ENCODE measurements at regions not wholly inside any gene's neighbourhood (a gene's known extent, or its start where the extent isn't known, plus 50 kb on each side); places are given as distances from the start of the nearest gene placed in this dataset.
"Not testable (repeated sequence)": the region's sequence is repeated elsewhere in the genome, so short reads cannot be mapped to it uniquely, and the experiment has no call there.

DNA sequence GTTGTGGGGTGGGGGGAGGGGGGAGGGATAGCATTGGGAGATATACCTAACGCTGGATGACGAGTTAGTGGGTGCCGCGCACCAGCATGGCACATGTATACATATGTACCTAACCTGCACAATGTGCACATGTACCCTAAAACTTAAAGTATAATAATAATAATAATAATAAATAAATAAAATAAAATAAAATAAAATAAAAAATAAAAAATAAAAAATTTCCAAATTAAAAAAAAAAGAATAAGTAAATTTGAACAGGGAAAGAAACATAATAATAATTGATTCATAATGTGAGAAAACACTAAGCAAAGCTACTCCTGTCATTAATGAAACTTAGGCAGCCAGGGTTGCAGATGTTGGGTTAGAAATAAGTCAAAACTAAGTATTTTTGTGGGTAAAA is 863.2 kb upstream of the CDH10 start:
- not testable (repeated sequence) for ATAC-seq

DNA sequence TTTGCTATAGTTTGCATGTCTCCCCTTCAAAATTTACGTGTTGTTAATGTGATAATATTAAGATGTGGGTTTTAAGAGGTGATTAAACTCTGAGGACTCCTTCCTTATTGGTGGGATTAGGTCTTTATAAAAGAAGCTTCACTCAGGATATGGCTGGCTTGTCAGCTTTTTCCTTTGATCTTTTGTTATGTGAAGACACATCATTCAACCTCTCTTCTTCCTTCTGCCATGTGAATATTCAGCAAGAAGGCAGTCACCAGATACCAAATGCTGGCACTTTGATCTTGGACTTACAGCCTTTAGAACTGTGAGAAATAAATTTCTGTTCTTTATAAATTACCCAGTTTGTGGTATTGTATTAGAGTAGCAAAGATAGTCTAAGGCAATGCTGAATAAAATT is 855.9 kb upstream of the CDH10 start:
- TF ChIP-seq OSR1 (CRISPR knock-in tag; IDR thresholded peaks at IDR 0.05) (no peak), ZNF565 (CRISPR knock-in tag; conservative IDR thresholded peaks at IDR 0.05; ENCODE audit: low read depth) (no peak), BACH2 (CRISPR knock-in tag; IDR thresholded peaks at IDR 0.05; ENCODE audit: borderline replicate concordance) (no peak), RARB (CRISPR knock-in tag; IDR thresholded peaks at IDR 0.05) (no peak), PPARA (CRISPR knock-in tag; IDR thresholded peaks at IDR 0.05; ENCODE audit: borderline replicate concordance) (no peak), ZNF8 (CRISPR knock-in tag; IDR thresholded peaks at IDR 0.05) (no peak), CSDC2 (CRISPR knock-in tag; IDR thresholded peaks at IDR 0.05) (no peak), ZFP30 (CRISPR knock-in tag; IDR thresholded peaks at IDR 0.05) (no peak), ISL1 (CRISPR knock-in tag; IDR thresholded peaks at IDR 0.05) (no peak), ZC3H10 (CRISPR knock-in tag; IDR thresholded peaks at IDR 0.05) (no peak)
- TF ChIP-seq, protein P1, sequence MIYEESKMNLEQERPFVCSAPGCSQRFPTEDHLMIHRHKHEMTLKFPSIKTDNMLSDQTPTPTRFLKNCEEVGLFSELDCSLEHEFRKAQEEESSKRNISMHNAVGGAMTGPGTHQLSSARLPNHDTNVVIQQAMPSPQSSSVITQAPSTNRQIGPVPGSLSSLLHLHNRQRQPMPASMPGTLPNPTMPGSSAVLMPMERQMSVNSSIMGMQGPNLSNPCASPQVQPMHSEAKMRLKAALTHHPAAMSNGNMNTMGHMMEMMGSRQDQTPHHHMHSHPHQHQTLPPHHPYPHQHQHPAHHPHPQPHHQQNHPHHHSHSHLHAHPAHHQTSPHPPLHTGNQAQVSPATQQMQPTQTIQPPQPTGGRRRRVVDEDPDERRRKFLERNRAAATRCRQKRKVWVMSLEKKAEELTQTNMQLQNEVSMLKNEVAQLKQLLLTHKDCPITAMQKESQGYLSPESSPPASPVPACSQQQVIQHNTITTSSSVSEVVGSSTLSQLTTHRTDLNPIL (CRISPR knock-in tag; IDR thresholded peaks at IDR 0.05; ENCODE audit: low read depth) = no peak
- ATAC-seq = no peak

DNA sequence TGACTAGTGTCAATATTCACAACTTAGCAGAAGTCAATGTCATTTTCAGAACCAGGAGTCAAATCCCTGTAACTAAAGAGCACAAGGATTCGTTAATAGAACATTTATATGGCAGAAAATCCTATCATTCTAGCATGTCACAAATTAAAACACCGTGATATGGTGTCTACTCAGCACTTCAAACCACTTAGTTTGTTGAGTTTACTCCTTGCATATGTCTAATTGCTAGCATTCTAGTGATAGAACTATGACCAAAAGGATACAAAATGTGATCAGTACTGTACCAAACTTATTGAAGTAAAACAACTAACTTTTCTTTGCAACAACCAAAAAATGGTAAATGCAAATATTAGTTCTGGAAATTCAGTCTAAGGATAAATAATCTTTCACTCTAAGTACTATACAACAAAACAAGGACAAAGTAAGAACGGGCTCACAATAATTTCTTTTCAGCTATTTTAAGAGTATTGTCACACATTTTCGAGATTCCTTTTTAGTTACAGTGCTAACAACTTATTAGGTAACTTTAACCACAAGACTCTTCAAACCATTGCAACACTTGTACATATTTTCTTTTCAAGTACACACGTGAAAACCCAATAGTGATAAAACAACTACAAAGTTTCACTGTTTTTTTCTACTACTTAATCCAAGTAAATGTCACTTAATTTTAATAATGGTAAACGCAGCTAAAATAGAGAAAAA is 845.2 kb upstream of the CDH10 start:
- TF ChIP-seq ZNF565 (CRISPR knock-in tag; conservative IDR thresholded peaks at IDR 0.05; ENCODE audit: low read depth) (no peak), ZFP30 (CRISPR knock-in tag; IDR thresholded peaks at IDR 0.05) (no peak), ZNF8 (CRISPR knock-in tag; IDR thresholded peaks at IDR 0.05) (no peak), ISL1 (CRISPR knock-in tag; IDR thresholded peaks at IDR 0.05) (no peak), OSR1 (CRISPR knock-in tag; IDR thresholded peaks at IDR 0.05) (no peak), ESRRG (CRISPR knock-in tag; IDR thresholded peaks at IDR 0.05) (no peak), ZC3H10 (CRISPR knock-in tag; IDR thresholded peaks at IDR 0.05) (no peak), ARNTL (CRISPR knock-in tag; IDR thresholded peaks at IDR 0.05; ENCODE audit: borderline replicate concordance, low read depth) (no peak)
- TF ChIP-seq, protein P2, sequence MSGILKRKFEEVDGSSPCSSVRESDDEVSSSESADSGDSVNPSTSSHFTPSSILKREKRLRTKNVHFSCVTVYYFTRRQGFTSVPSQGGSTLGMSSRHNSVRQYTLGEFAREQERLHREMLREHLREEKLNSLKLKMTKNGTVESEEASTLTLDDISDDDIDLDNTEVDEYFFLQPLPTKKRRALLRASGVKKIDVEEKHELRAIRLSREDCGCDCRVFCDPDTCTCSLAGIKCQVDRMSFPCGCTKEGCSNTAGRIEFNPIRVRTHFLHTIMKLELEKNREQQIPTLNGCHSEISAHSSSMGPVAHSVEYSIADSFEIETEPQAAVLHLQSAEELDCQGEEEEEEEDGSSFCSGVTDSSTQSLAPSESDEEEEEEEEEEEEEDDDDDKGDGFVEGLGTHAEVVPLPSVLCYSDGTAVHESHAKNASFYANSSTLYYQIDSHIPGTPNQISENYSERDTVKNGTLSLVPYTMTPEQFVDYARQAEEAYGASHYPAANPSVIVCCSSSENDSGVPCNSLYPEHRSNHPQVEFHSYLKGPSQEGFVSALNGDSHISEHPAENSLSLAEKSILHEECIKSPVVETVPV (CRISPR knock-in tag; IDR thresholded peaks at IDR 0.05) = no peak
- ATAC-seq = no peak

DNA sequence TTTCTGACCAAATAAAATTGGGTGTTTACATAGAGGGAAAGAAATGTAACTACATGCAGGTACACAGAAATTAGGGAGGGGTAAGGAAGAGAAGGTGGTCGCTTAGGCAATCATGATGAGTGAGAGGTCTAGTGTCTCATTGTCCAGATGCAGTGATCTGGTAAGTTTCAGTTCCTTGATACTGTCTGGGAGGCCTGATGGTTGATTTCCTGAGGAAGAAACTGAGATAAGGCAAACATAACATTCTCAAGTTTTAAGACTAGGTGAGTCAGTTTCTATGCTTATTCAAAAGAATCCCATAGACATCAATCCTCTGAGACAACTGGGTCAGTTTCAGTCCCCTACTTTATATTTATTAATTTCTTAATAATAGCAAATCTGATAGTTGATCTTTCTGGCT is 843.3 kb upstream of the CDH10 start:
- ATAC-seq = no peak
- TF ChIP-seq SNAI2 (CRISPR knock-in tag; IDR thresholded peaks at IDR 0.05) = no peak
- no peak for TF ChIP-seq ESRRG (CRISPR knock-in tag; IDR thresholded peaks at IDR 0.05)
- TF ChIP-seq CSDC2 (CRISPR knock-in tag; IDR thresholded peaks at IDR 0.05) = no peak
- TF ChIP-seq GLIS3 (CRISPR knock-in tag; IDR thresholded peaks at IDR 0.05) = no peak
- TF ChIP-seq ZNF8 (CRISPR knock-in tag; IDR thresholded peaks at IDR 0.05) = no peak
- no peak for TF ChIP-seq RARB (CRISPR knock-in tag; IDR thresholded peaks at IDR 0.05)
- TF ChIP-seq, protein P2 (CRISPR knock-in tag; IDR thresholded peaks at IDR 0.05) = no peak
- no peak for TF ChIP-seq ZFP3 (CRISPR knock-in tag; IDR thresholded peaks at IDR 0.05)
- TF ChIP-seq OSR1 (CRISPR knock-in tag; IDR thresholded peaks at IDR 0.05) = no peak
- no peak for TF ChIP-seq ZNF70 (CRISPR knock-in tag; IDR thresholded peaks at IDR 0.05)
- TF ChIP-seq ZFP30 (CRISPR knock-in tag; IDR thresholded peaks at IDR 0.05) = no peak
- TF ChIP-seq PPARA (CRISPR knock-in tag; IDR thresholded peaks at IDR 0.05; ENCODE audit: borderline replicate concordance) = no peak
- TF ChIP-seq ARNTL (CRISPR knock-in tag; IDR thresholded peaks at IDR 0.05; ENCODE audit: borderline replicate concordance, low read depth) = no peak
- no peak for TF ChIP-seq ISL1 (CRISPR knock-in tag; IDR thresholded peaks at IDR 0.05)
- no peak for TF ChIP-seq ZC3H10 (CRISPR knock-in tag; IDR thresholded peaks at IDR 0.05)
- TF ChIP-seq, protein P3, sequence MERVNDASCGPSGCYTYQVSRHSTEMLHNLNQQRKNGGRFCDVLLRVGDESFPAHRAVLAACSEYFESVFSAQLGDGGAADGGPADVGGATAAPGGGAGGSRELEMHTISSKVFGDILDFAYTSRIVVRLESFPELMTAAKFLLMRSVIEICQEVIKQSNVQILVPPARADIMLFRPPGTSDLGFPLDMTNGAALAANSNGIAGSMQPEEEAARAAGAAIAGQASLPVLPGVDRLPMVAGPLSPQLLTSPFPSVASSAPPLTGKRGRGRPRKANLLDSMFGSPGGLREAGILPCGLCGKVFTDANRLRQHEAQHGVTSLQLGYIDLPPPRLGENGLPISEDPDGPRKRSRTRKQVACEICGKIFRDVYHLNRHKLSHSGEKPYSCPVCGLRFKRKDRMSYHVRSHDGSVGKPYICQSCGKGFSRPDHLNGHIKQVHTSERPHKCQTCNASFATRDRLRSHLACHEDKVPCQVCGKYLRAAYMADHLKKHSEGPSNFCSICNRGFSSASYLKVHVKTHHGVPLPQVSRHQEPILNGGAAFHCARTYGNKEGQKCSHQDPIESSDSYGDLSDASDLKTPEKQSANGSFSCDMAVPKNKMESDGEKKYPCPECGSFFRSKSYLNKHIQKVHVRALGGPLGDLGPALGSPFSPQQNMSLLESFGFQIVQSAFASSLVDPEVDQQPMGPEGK (CRISPR knock-in tag; IDR thresholded peaks at IDR 0.05; ENCODE audit: borderline replicate concordance) = no peak
- no peak for TF ChIP-seq TCF4 (CRISPR knock-in tag; IDR thresholded peaks at IDR 0.05; ENCODE audit: borderline replicate concordance)
- TF ChIP-seq ZNF565 (CRISPR knock-in tag; conservative IDR thresholded peaks at IDR 0.05; ENCODE audit: low read depth) = no peak
- TF ChIP-seq, protein P1 (CRISPR knock-in tag; IDR thresholded peaks at IDR 0.05; ENCODE audit: low read depth) = no peak
- TF ChIP-seq, protein P4, sequence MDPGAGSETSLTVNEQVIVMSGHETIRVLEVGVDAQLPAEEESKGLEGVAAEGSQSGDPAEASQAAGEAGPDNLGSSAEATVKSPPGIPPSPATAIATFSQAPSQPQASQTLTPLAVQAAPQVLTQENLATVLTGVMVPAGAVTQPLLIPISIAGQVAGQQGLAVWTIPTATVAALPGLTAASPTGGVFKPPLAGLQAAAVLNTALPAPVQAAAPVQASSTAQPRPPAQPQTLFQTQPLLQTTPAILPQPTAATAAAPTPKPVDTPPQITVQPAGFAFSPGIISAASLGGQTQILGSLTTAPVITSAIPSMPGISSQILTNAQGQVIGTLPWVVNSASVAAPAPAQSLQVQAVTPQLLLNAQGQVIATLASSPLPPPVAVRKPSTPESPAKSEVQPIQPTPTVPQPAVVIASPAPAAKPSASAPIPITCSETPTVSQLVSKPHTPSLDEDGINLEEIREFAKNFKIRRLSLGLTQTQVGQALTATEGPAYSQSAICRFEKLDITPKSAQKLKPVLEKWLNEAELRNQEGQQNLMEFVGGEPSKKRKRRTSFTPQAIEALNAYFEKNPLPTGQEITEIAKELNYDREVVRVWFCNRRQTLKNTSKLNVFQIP (CRISPR knock-in tag; IDR thresholded peaks at IDR 0.05; ENCODE audit: borderline replicate concordance, low read depth) = no peak

Data from SK-N-SH treated with all-trans-retinoic acid at 6 μM for 48 hours (cell line).